ENCODE measurements at regions not wholly inside any gene's neighbourhood (a gene's known extent, or its start where the extent isn't known, plus 50 kb on each side); places are given as distances from the start of the nearest gene placed in this dataset.

- POLR2A ChIA-PET, result no interaction called here
- Histone ChIP-seq H3K79me2 (ENCODE audit: insufficient read depth, low read length) (no peaks in the 10 kb centered on the region), H2AFZ (ENCODE audit: low read length) (no peak overlapping the region), H3K36me3 (replicated peaks in 1 of 2; ENCODE audit: control insufficient read depth in 1 of 2, insufficient read depth in 2 of 2, low read length in 2 of 2) (no peaks in the 10 kb centered on the region), H3K9me3 (ENCODE audit: low read length) (no peaks in the 10 kb centered on the region), H3K27ac (ENCODE audit: extremely low read length, insufficient read depth, low read length) (no peak overlapping the region), H4K20me1 (ENCODE audit: insufficient read depth, low read length) (no peaks in the 10 kb centered on the region), H3K9ac (ENCODE audit: insufficient read depth, low read depth, low read length) (no peak overlapping the region), H3K27me3 (ENCODE audit: control insufficient read depth in 1 of 2, insufficient read depth in 2 of 2, low read length in 2 of 2) (peaks cover 3 to 49% of the 10 kb centered on the region in 2 experiments), H3K4me1 (ENCODE audit: insufficient read depth, low read length) (no peaks in the 10 kb centered on the region), H3K4me2 (ENCODE audit: low read depth, low read length) (no peak overlapping the region), H3K4me3 (replicated peaks in 1 of 3; ENCODE audit: insufficient read depth in 1 of 3, low read depth in 2 of 3, low read length in 3 of 3) (no peak overlapping the region)
- 33% methylated on average over 9 of the region's 11 CpGs for WGBS (ENCODE audit: low lambda C conversion rate)
- BruUV-seq (replicated peaks), result no TSS peak
- in situ Hi-C loops (cut with HindIII; ENCODE audit: extremely low pct_ligation_motif_present, low pct_unique_long_range_greater_than_20kb) (no loop called here), intact Hi-C loops (cut with micrococcal nuclease; ENCODE audit: unreplicated experiment) (no loop called here)
- ATAC-seq, result no peak
- TF ChIP-seq MIER3 (CRISPR knock-in tag; IDR thresholded peaks at IDR 0.05; ENCODE audit: borderline replicate concordance) (no peak), REPIN1 (CRISPR knock-in tag; IDR thresholded peaks at IDR 0.05; ENCODE audit: borderline replicate concordance, low read depth) (no peak), ZNF124 (CRISPR knock-in tag; IDR thresholded peaks at IDR 0.05) (no peak), ZSCAN12 (CRISPR knock-in tag; IDR thresholded peaks at IDR 0.05) (no peak), ZNF878 (CRISPR knock-in tag; IDR thresholded peaks at IDR 0.05) (no peak), ZBTB2 (CRISPR knock-in tag; IDR thresholded peaks at IDR 0.05; ENCODE audit: low read depth) (no peak), SMC3 (IDR thresholded peaks at IDR 0.05; ENCODE audit: low read length) (no peak), ZNF768 (CRISPR knock-in tag; IDR thresholded peaks at IDR 0.05) (no peak), KLF12 (CRISPR knock-in tag; IDR thresholded peaks at IDR 0.05; ENCODE audit: borderline replicate concordance) (no peak), ZHX1 (CRISPR knock-in tag; IDR thresholded peaks at IDR 0.05; ENCODE audit: low read depth) (no peak)
- TF ChIP-seq, protein P1, sequence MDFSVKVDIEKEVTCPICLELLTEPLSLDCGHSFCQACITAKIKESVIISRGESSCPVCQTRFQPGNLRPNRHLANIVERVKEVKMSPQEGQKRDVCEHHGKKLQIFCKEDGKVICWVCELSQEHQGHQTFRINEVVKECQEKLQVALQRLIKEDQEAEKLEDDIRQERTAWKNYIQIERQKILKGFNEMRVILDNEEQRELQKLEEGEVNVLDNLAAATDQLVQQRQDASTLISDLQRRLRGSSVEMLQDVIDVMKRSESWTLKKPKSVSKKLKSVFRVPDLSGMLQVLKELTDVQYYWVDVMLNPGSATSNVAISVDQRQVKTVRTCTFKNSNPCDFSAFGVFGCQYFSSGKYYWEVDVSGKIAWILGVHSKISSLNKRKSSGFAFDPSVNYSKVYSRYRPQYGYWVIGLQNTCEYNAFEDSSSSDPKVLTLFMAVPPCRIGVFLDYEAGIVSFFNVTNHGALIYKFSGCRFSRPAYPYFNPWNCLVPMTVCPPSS (IDR thresholded peaks at IDR 0.05), result no peak
- CTCF ChIA-PET (ENCODE audit: low intra/inter-chr PET ratio, low total read pairs), result no interaction called here
- FAIRE-seq, result no peak
- no peak for DNase-seq (ENCODE audit: low spot score)
These were observed 563.0 kb downstream of the BRD1 start for GRCh38 chr22:49264696-49265095.

All from HepG2 (cell line).